ENCODE measurements at regions not wholly inside any gene's neighbourhood (a gene's known extent, or its start where the extent isn't known, plus 50 kb on each side); places are given as distances from the start of the nearest gene placed in this dataset.

DNA sequence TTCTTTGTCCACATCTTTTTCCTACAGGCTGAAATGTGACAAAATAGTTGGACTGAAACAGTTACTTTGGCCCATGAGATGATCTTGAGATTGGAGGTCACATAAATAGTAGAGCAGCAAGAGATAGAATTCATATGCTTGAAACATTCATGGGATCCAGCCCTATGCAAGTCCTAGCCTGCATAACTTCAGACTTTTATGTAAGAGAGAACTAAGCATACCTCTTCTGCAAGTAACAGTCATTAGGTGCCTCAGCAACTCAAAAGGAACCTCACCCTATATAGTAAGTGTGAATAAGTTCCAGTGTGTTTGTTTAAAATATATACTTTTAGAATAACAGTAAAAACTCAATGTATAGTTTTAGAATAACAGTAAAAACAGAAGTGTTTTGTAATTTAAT is 138.0 kb upstream of the P2RY1 start (continued):
- no peak for TF ChIP-seq CREB1 (CRISPR knock-in tag; IDR thresholded peaks at IDR 0.05; ENCODE audit: low read depth)
- no peak for TF ChIP-seq ZNF114 (CRISPR knock-in tag; IDR thresholded peaks at IDR 0.05)
- TF ChIP-seq JUNB (IDR thresholded peaks at IDR 0.05; ENCODE audit: unreplicated experiment), result no peak
- no peak for TF ChIP-seq POLR2AphosphoS5 (IDR thresholded peaks at IDR 0.05; ENCODE audit: low read depth)

DNA sequence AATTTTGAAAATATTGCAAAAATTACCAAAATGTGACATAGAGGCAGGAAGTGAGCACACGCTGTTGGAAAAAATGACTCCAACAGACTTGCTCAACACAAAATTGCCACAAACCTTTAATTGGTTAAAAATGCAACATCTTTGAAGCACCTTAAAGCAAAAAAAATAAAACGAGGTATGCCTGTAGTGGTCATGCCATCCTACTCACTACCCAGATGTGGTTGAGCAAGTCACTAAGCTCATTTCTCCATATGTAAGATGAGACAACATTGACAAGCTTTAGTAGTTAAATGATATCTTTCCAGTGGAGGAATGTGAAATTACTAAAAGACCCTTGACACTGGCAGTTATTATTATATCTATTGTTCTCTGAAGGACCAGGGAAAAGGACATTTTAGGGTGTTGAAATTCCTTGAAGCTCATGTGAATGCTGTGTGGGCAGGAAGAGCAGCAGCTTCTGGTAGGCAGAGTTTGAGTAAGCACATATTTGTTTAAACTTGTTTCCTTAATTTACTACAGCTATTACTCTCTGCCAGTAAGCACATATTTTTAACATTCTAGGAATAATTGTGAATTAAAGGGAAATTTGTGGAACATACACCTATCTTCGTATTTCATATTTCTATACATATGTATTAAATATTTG is 131.6 kb upstream of the P2RY1 start:
- Histone ChIP-seq H3K4me1 (ENCODE audit: insufficient read depth) (no peaks in the 10 kb centered on the region), H3K9me2 (ENCODE audit: insufficient read depth) (peaks cover 33% of the 10 kb centered on the region), H3K79me2 (replicated peaks; ENCODE audit: insufficient read depth) (no peaks in the 10 kb centered on the region), H2AFZ (no peak overlapping the region), H3K4me3 (no peak overlapping the region), H3F3A (replicated peaks; ENCODE audit: low read depth) (no peaks in the 10 kb centered on the region), H3K4me2 (no peak overlapping the region), H4K20me1 (replicated peaks; ENCODE audit: insufficient read depth) (no peaks in the 10 kb centered on the region), H3K27ac (ENCODE audit: low read depth) (no peak overlapping the region), H3K27me3 (ENCODE audit: insufficient read depth) (no peaks in the 10 kb centered on the region), H3K36me3 (ENCODE audit: insufficient read depth) (no peaks in the 10 kb centered on the region)
- no peaks in the 10 kb centered on the region; the same call in 2 of the 3 replicates for H3K9me3 Mint-ChIP-seq
- H3K36me3 Mint-ChIP-seq (ENCODE audit: low read depth), result no peaks in the 10 kb centered on the region
- no peaks in the 10 kb centered on the region for H3K27me3 Mint-ChIP-seq (ENCODE audit: insufficient read depth, low read depth, poor library complexity)
- no peak overlapping the region for H3K27ac Mint-ChIP-seq
- no peak for ATAC-seq
- H3K4me3 Mint-ChIP-seq, result no peak overlapping the region
- H3K4me1 Mint-ChIP-seq, result peaks cover 6% of the 10 kb centered on the region; the same call in 2 of the 3 replicates
- TF ChIP-seq, protein P1, sequence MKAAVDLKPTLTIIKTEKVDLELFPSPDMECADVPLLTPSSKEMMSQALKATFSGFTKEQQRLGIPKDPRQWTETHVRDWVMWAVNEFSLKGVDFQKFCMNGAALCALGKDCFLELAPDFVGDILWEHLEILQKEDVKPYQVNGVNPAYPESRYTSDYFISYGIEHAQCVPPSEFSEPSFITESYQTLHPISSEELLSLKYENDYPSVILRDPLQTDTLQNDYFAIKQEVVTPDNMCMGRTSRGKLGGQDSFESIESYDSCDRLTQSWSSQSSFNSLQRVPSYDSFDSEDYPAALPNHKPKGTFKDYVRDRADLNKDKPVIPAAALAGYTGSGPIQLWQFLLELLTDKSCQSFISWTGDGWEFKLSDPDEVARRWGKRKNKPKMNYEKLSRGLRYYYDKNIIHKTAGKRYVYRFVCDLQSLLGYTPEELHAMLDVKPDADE (IDR thresholded peaks at IDR 0.05), result no peak
- TF ChIP-seq CREB1 (CRISPR knock-in tag; IDR thresholded peaks at IDR 0.05; ENCODE audit: low read depth) (no peak), NANOG (IDR thresholded peaks at IDR 0.05; ENCODE audit: borderline replicate concordance) (no peak), EZH2phosphoT487 (IDR thresholded peaks at IDR 0.05; ENCODE audit: unreplicated experiment) (no peak)
- no peak for DNase-seq (ENCODE audit: low spot score)

DNA sequence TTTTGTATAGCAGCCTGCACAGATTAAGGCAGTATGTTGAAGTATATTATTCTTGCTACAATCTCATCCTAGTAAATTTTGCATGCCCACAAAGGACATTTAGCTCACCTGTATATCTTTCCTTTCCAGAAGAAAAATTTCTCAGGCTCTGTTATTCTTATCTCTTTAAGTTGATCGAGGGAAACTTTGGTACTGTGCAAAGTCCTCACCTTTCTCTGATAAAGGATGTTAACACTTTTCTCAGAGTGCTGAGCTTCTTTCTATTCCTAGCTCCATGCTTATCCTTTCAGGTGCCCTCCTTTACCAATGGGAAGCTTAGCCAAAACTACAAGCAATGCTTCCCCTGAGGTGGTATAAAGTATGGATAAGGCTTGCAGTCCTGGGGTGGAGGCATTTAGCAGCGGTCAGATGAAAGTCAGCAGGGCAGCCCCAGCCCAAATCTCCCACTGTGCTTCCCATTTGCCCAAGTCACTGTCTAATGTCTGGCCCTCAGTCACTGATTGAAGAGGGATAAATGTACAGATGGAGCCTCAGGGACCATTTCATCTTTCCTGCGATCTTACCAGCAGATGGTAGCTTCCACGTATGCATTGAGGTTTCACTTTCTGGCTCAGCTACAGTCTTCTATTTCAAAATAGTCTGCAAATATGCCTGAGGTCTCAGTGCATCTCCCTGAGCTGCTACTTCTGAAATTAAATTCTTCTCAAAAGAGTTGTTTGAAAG is 127.8 kb upstream of the P2RY1 start:
- Mint-ChIP-seq H3K36me3 (ENCODE audit: low read depth) (no peaks in the 10 kb centered on the region), H3K4me1 (peaks cover 17% of the 10 kb centered on the region; the same call in 2 of the 3 replicates), H3K27me3 (ENCODE audit: insufficient read depth, low read depth, poor library complexity) (no peaks in the 10 kb centered on the region), H3K9me3 (no peaks in the 10 kb centered on the region), H3K4me3 (no peak overlapping the region), H3K27ac (no peak overlapping the region)
- DNase-seq (ENCODE audit: low spot score) (no peak), ATAC-seq (no peak)
- H3K4me3 ChIP-seq, result no peak overlapping the region
- no peak overlapping the region for H3K4me2 ChIP-seq
- H3K9me2 ChIP-seq (ENCODE audit: insufficient read depth), result peaks cover 6% of the 10 kb centered on the region
- H4K20me1 ChIP-seq (replicated peaks; ENCODE audit: insufficient read depth), result no peaks in the 10 kb centered on the region
- H3K27me3 ChIP-seq (ENCODE audit: insufficient read depth), result no peaks in the 10 kb centered on the region
- no peak overlapping the region for H2AFZ ChIP-seq
- H3K4me1 ChIP-seq (ENCODE audit: insufficient read depth), result peaks cover 4% of the 10 kb centered on the region; the same call in 1 of the 2 replicates
- no peaks in the 10 kb centered on the region for H3F3A ChIP-seq (replicated peaks; ENCODE audit: low read depth)
- no peaks in the 10 kb centered on the region for H3K36me3 ChIP-seq (ENCODE audit: insufficient read depth)
- H3K79me2 ChIP-seq (replicated peaks; ENCODE audit: insufficient read depth), result no peaks in the 10 kb centered on the region
- no peak overlapping the region for H3K27ac ChIP-seq (ENCODE audit: low read depth)
- TF ChIP-seq ZNF114 (CRISPR knock-in tag; IDR thresholded peaks at IDR 0.05), result no peak
- TF ChIP-seq, protein P2, sequence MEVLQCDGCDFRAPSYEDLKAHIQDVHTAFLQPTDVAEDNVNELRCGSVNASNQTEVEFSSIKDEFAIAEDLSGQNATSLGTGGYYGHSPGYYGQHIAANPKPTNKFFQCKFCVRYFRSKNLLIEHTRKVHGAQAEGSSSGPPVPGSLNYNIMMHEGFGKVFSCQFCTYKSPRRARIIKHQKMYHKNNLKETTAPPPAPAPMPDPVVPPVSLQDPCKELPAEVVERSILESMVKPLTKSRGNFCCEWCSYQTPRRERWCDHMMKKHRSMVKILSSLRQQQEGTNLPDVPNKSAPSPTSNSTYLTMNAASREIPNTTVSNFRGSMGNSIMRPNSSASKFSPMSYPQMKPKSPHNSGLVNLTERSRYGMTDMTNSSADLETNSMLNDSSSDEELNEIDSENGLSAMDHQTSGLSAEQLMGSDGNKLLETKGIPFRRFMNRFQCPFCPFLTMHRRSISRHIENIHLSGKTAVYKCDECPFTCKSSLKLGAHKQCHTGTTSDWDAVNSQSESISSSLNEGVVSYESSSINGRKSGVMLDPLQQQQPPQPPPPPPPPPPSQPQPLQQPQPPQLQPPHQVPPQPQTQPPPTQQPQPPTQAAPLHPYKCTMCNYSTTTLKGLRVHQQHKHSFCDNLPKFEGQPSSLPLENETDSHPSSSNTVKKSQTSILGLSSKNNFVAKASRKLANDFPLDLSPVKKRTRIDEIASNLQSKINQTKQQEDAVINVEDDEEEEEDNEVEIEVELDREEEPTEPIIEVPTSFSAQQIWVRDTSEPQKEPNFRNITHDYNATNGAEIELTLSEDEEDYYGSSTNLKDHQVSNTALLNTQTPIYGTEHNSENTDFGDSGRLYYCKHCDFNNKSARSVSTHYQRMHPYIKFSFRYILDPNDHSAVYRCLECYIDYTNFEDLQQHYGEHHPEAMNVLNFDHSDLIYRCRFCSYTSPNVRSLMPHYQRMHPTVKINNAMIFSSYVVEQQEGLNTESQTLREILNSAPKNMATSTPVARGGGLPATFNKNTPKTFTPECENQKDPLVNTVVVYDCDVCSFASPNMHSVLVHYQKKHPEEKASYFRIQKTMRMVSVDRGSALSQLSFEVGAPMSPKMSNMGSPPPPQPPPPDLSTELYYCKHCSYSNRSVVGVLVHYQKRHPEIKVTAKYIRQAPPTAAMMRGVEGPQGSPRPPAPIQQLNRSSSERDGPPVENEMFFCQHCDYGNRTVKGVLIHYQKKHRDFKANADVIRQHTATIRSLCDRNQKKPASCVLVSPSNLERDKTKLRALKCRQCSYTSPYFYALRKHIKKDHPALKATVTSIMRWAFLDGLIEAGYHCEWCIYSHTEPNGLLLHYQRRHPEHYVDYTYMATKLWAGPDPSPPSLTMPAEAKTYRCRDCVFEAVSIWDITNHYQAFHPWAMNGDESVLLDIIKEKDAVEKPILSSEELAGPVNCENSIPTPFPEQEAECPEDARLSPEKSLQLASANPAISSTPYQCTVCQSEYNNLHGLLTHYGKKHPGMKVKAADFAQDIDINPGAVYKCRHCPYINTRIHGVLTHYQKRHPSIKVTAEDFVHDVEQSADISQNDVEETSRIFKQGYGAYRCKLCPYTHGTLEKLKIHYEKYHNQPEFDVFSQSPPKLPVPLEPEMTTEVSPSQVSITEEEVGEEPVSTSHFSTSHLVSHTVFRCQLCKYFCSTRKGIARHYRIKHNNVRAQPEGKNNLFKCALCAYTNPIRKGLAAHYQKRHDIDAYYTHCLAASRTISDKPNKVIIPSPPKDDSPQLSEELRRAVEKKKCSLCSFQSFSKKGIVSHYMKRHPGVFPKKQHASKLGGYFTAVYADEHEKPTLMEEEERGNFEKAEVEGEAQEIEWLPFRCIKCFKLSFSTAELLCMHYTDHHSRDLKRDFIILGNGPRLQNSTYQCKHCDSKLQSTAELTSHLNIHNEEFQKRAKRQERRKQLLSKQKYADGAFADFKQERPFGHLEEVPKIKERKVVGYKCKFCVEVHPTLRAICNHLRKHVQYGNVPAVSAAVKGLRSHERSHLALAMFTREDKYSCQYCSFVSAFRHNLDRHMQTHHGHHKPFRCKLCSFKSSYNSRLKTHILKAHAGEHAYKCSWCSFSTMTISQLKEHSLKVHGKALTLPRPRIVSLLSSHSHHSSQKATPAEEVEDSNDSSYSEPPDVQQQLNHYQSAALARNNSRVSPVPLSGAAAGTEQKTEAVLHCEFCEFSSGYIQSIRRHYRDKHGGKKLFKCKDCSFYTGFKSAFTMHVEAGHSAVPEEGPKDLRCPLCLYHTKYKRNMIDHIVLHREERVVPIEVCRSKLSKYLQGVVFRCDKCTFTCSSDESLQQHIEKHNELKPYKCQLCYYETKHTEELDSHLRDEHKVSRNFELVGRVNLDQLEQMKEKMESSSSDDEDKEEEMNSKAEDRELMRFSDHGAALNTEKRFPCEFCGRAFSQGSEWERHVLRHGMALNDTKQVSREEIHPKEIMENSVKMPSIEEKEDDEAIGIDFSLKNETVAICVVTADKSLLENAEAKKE (CRISPR knock-in tag; IDR thresholded peaks at IDR 0.05), result no peak
- TF ChIP-seq, protein P3, sequence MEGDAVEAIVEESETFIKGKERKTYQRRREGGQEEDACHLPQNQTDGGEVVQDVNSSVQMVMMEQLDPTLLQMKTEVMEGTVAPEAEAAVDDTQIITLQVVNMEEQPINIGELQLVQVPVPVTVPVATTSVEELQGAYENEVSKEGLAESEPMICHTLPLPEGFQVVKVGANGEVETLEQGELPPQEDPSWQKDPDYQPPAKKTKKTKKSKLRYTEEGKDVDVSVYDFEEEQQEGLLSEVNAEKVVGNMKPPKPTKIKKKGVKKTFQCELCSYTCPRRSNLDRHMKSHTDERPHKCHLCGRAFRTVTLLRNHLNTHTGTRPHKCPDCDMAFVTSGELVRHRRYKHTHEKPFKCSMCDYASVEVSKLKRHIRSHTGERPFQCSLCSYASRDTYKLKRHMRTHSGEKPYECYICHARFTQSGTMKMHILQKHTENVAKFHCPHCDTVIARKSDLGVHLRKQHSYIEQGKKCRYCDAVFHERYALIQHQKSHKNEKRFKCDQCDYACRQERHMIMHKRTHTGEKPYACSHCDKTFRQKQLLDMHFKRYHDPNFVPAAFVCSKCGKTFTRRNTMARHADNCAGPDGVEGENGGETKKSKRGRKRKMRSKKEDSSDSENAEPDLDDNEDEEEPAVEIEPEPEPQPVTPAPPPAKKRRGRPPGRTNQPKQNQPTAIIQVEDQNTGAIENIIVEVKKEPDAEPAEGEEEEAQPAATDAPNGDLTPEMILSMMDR (conservative IDR thresholded peaks at IDR 0.05; ENCODE audit: low read depth in 2 of 2), result no peak
